ENCODE measurements at regions not wholly inside any gene's neighbourhood (a gene's known extent, or its start where the extent isn't known, plus 50 kb on each side); places are given as distances from the start of the nearest gene placed in this dataset.

GRCh38 chrX:22373094-22373493 is 100.4 kb downstream of the CBLL2 start:
- no peaks in the 10 kb centered on the region for H3K36me3 ChIP-seq (ENCODE audit: control insufficient read depth in 4 of 4, insufficient read depth in 4 of 4, low read length in 4 of 4)
- H3K27me3 ChIP-seq (ENCODE audit: control insufficient read depth in 3 of 3, insufficient read depth in 3 of 3, low read length in 2 of 3) = peaks cover 0 to 15% (median 3%) of the 10 kb centered on the region in 3 donors
- WGBS, 2 donors = 57 to 72% methylated on average over 3 of the region's 3 CpGs
- no peak overlapping the region for H3K9ac ChIP-seq (ENCODE audit: insufficient read depth in 1 of 2, low read length in 2 of 2)
- no peak for DNase-seq
- no peaks in the 10 kb centered on the region for H3K9me3 ChIP-seq (ENCODE audit: control insufficient read depth in 4 of 4, insufficient read depth in 3 of 4, low read length in 3 of 4)
- H3K4me3 ChIP-seq = no peak overlapping the region
- no peak overlapping the region for H3K27ac ChIP-seq (ENCODE audit: low read depth in 1 of 2, low read length in 1 of 2)
- H3K4me1 ChIP-seq (ENCODE audit: control insufficient read depth in 5 of 5, insufficient read depth in 5 of 5, low read length in 5 of 5) = no peaks in the 10 kb centered on the region
- ATAC-seq (ENCODE audit: insufficient read depth, low FRiP score) = no peak
- no peak for TF ChIP-seq CTCF (IDR thresholded peaks at IDR 0.05; ENCODE audit: control extremely low read depth, extremely low read depth)

GRCh38 chrX:22373766-22374165 is 101.1 kb downstream of the CBLL2 start:
- ATAC-seq (ENCODE audit: insufficient read depth, low FRiP score) (no peak), DNase-seq (no peak)
- Histone ChIP-seq H3K27me3 (ENCODE audit: control insufficient read depth in 3 of 3, insufficient read depth in 3 of 3, low read length in 2 of 3) (peaks cover 0 to 15% (median 3%) of the 10 kb centered on the region in 3 donors), H3K9ac (ENCODE audit: insufficient read depth in 1 of 2, low read length in 2 of 2) (no peak overlapping the region), H3K9me3 (ENCODE audit: control insufficient read depth in 4 of 4, insufficient read depth in 3 of 4, low read length in 3 of 4) (no peaks in the 10 kb centered on the region), H3K4me1 (ENCODE audit: control insufficient read depth in 5 of 5, insufficient read depth in 5 of 5, low read length in 5 of 5) (no peaks in the 10 kb centered on the region), H3K36me3 (ENCODE audit: control insufficient read depth in 4 of 4, insufficient read depth in 4 of 4, low read length in 4 of 4) (no peaks in the 10 kb centered on the region), H3K27ac (ENCODE audit: low read depth in 1 of 2, low read length in 1 of 2) (no peak overlapping the region), H3K4me3 (no peak overlapping the region)
- WGBS, 2 donors = 42 to 82% methylated on average over 1 of the region's 1 CpG
- TF ChIP-seq CTCF (IDR thresholded peaks at IDR 0.05; ENCODE audit: control extremely low read depth, extremely low read depth) = no peak

- 71 to 80% methylated on average over 2 of the region's 2 CpGs for WGBS, 2 donors
- Histone ChIP-seq H3K27me3 (ENCODE audit: control insufficient read depth in 3 of 3, insufficient read depth in 3 of 3, low read length in 2 of 3) (peaks cover 0 to 7% (median 3%) of the 10 kb centered on the region in 3 donors), H3K9ac (ENCODE audit: insufficient read depth in 1 of 2, low read length in 2 of 2) (no peak overlapping the region), H3K4me1 (ENCODE audit: control insufficient read depth in 5 of 5, insufficient read depth in 5 of 5, low read length in 5 of 5) (no peaks in the 10 kb centered on the region), H3K36me3 (ENCODE audit: control insufficient read depth in 4 of 4, insufficient read depth in 4 of 4, low read length in 4 of 4) (no peaks in the 10 kb centered on the region), H3K27ac (ENCODE audit: low read depth in 1 of 2, low read length in 1 of 2) (no peak overlapping the region), H3K4me3 (no peak overlapping the region), H3K9me3 (ENCODE audit: control insufficient read depth in 4 of 4, insufficient read depth in 3 of 4, low read length in 3 of 4) (no peaks in the 10 kb centered on the region)
- no peak for TF ChIP-seq CTCF (IDR thresholded peaks at IDR 0.05; ENCODE audit: control extremely low read depth, extremely low read depth)
- no peak for ATAC-seq (ENCODE audit: insufficient read depth, low FRiP score)
- no peak for DNase-seq
Observed at GRCh38 chrX:22376369-22376768, 103.7 kb downstream of the CBLL2 start.

- Histone ChIP-seq H3K4me3 (no peak overlapping the region), H3K36me3 (ENCODE audit: control insufficient read depth in 4 of 4, insufficient read depth in 4 of 4, low read length in 4 of 4) (no peaks in the 10 kb centered on the region), H3K27ac (ENCODE audit: low read depth in 1 of 2, low read length in 1 of 2) (no peak overlapping the region), H3K9me3 (ENCODE audit: control insufficient read depth in 4 of 4, insufficient read depth in 3 of 4, low read length in 3 of 4) (no peaks in the 10 kb centered on the region), H3K27me3 (ENCODE audit: control insufficient read depth in 3 of 3, insufficient read depth in 3 of 3, low read length in 2 of 3) (peaks cover 0 to 4% (median 3%) of the 10 kb centered on the region in 3 donors), H3K4me1 (ENCODE audit: control insufficient read depth in 5 of 5, insufficient read depth in 5 of 5, low read length in 5 of 5) (no peaks in the 10 kb centered on the region), H3K9ac (ENCODE audit: insufficient read depth in 1 of 2, low read length in 2 of 2) (no peak overlapping the region)
- no peak for DNase-seq
- no peak for TF ChIP-seq CTCF (IDR thresholded peaks at IDR 0.05; ENCODE audit: control extremely low read depth, extremely low read depth)
- 57 to 82% methylated on average over 4 of the region's 4 CpGs for WGBS, 2 donors
- ATAC-seq (ENCODE audit: insufficient read depth, low FRiP score) = no peak
Observed at GRCh38 chrX:22378296-22378695, 105.6 kb downstream of the CBLL2 start.
